Neural cell (in vitro differentiated cells): ENCODE measurements at regions not wholly inside any gene's neighbourhood (a gene's known extent, or its start where the extent isn't known, plus 50 kb on each side); places are given as distances from the start of the nearest gene placed in this dataset.

Source experiments
- H2AFZ ChIP-seq: fragments of 200-600, 300-800 bp; sonication (generic), shearing (Covaris generic); 2 replicates; pipeline ENCODE4 v1.6.0; 2014; ENCODE audit warnings: low read depth, mild to moderate bottlenecking, antibody characterized with exemption, low read length, moderate library complexity
- H3F3A ChIP-seq: fragments of 200-600 bp; shearing (Covaris generic); 2 replicates; pipeline ENCODE4 v1.6.1; 2016; ENCODE audit warnings: mild to moderate bottlenecking, moderate library complexity, mixed read lengths, antibody characterized with exemption, low read length; ENCODE audit not compliant: insufficient read depth, poor library complexity, severe bottlenecking
- H3K27ac ChIP-seq: fragments of 200-600, 300-800 bp; sonication (generic), shearing (Covaris generic); 2 replicates; pipeline ENCODE4 v1.5.1; 2014; ENCODE audit warnings: mild to moderate bottlenecking, low read length, moderate library complexity
- H3K27me3 ChIP-seq: fragments of 300-800, 200-600 bp; sonication (generic), shearing (Covaris generic); 2 replicates; pipeline ENCODE4 v1.6.0; 2014; ENCODE audit warnings: mild to moderate bottlenecking, low read depth, low read length, moderate library complexity; ENCODE audit not compliant: insufficient read depth
- H3K36me3 ChIP-seq: fragments of 300-800, 200-600 bp; sonication (generic), shearing (Covaris generic); 2 replicates; pipeline ENCODE4 v1.5.1; 2014; ENCODE audit warnings: mild to moderate bottlenecking, antibody characterized with exemption, low read length, moderate library complexity; ENCODE audit not compliant: insufficient read depth
- H3K4me2 ChIP-seq: fragments of 300-800, 200-600 bp; sonication (generic), shearing (Covaris generic); 2 replicates; pipeline ENCODE4 v1.6.0; 2014; ENCODE audit warnings: mild to moderate bottlenecking, low read length
- H3K4me3 ChIP-seq: fragments of 300-800, 200-600 bp; sonication (generic), shearing (Covaris generic); 2 replicates; pipeline ENCODE4 v1.5.1; 2014; ENCODE audit warnings: mild to moderate bottlenecking, low read length, moderate library complexity
- H3K79me2 ChIP-seq: fragments of 200-600 bp; shearing (Covaris generic); replicated peaks from 2 replicates; pipeline ENCODE4 v1.6.0; 2014; ENCODE audit warnings: mild to moderate bottlenecking, low read length, moderate library complexity; ENCODE audit not compliant: insufficient read depth
- H3K9ac ChIP-seq: fragments of 300-800, 200-600 bp; sonication (generic), shearing (Covaris generic); 2 replicates; pipeline ENCODE4 v1.6.1; 2016; ENCODE audit warnings: mild to moderate bottlenecking, low read length, mixed read lengths
- H3K9me2 ChIP-seq: fragments of 200-600 bp; shearing (Covaris generic); 2 replicates; pipeline ENCODE4 v1.6.1; 2016; ENCODE audit warnings: mild to moderate bottlenecking, low read length, mixed read lengths; ENCODE audit not compliant: insufficient read depth
- H3K9me3 ChIP-seq: fragments of 200-600, 300-800 bp; sonication (generic), shearing (Covaris generic); 2 replicates; pipeline ENCODE4 v1.6.1; 2016; ENCODE audit warnings: mild to moderate bottlenecking, mixed run types, low read length, moderate library complexity, mixed read lengths
- H4K20me1 ChIP-seq: fragments of 200-600 bp; shearing (Covaris generic); 2 replicates; pipeline ENCODE4 v1.6.1; 2016; ENCODE audit warnings: mild to moderate bottlenecking, mixed run types; ENCODE audit not compliant: insufficient read depth
- EP300 ChIP-seq: fragments of 450-650 bp; conservative IDR thresholded peaks from 2 replicates; pipeline ENCODE4 v1.6.1; 2014; ENCODE audit warnings: antibody characterized with exemption, mild to moderate bottlenecking, moderate library complexity; ENCODE audit not compliant: poor library complexity, severe bottlenecking
- EZH2 ChIP-seq: fragments of 200-600, 300-800 bp; shearing (Covaris generic), sonication (generic); IDR thresholded peaks from 2 replicates; pipeline ENCODE4 v1.6.1; 2014; ENCODE audit warnings: antibody characterized with exemption, low read length, borderline replicate concordance, mild to moderate bottlenecking; ENCODE audit not compliant: insufficient read depth, poor library complexity, severe bottlenecking
- MXI1 ChIP-seq: fragments of 450-650 bp; conservative IDR thresholded peaks from 2 replicates; pipeline ENCODE4 v1.6.1; 2014; ENCODE audit warnings: antibody characterized with exemption, mild to moderate bottlenecking; ENCODE audit not compliant: poor library complexity, severe bottlenecking
- POLR2AphosphoS5 ChIP-seq: IDR thresholded peaks from 2 replicates; pipeline ENCODE4 v1.6.1; 2012
- RAD21 ChIP-seq: fragments of 450-650 bp; conservative IDR thresholded peaks from 2 replicates; pipeline ENCODE4 v1.6.1; 2014; ENCODE audit warnings: antibody characterized with exemption, mild to moderate bottlenecking, moderate library complexity
- SMC3 ChIP-seq: fragments of 450-650 bp; conservative IDR thresholded peaks from 2 replicates; pipeline ENCODE4 v1.6.1; 2014; ENCODE audit warnings: antibody characterized with exemption, mild to moderate bottlenecking, moderate library complexity; ENCODE audit not compliant: poor library complexity
- TAF1 ChIP-seq: IDR thresholded peaks from 2 replicates; pipeline ENCODE4 v1.6.1; 2012; ENCODE audit warnings: low read depth
- TF ChIP-seq, protein P1 (sequence below): IDR thresholded peaks from 2 replicates; pipeline ENCODE4 v1.6.1; 2012; ENCODE audit warnings: borderline replicate concordance
- TF ChIP-seq, protein P2 (sequence below): fragments of 450-650 bp; IDR thresholded peaks from 2 replicates; pipeline ENCODE4 v1.5.1; 2014; ENCODE audit warnings: antibody characterized with exemption, mild to moderate bottlenecking, moderate library complexity; ENCODE audit not compliant: poor library complexity, severe bottlenecking

DNA sequence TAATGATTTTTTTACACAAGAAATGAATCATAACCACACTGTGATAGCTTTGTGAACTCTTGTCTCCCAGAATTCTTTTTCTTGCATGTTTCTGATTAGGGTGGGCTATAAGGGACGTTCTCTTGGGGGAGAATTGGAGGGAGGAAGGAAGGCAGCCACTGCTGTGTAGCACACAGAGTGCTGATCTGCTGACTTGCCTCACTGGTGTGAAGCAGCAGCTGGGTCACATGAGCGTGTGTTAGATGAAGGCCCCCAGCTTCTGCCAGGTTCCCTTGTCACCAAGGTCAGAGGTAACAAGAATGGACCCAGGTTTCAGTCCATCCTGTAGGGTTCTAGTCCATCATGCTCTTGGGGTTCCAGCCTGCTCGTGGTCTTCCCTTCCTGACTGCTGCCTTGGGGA, 107.4 kb upstream of the GLI2 start:
- Histone ChIP-seq H3K36me3 (no peaks in the 10 kb centered on the region), H3K9me3 (peaks cover 5% of the 10 kb centered on the region), H4K20me1 (no peaks in the 10 kb centered on the region), H3K4me2 (no peak overlapping the region), H2AFZ (no peak overlapping the region), H3K9ac (no peak overlapping the region), H3K27me3 (no peaks in the 10 kb centered on the region), H3K9me2 (no peaks in the 10 kb centered on the region), H3K4me3 (no peak overlapping the region), H3K79me2 (no peaks in the 10 kb centered on the region), H3K27ac (no peak overlapping the region), H3F3A (no peaks in the 10 kb centered on the region)
- no peak for TF ChIP-seq RAD21
- TF ChIP-seq TAF1: no peak
- TF ChIP-seq SMC3: no peak
- TF ChIP-seq, protein P1, sequence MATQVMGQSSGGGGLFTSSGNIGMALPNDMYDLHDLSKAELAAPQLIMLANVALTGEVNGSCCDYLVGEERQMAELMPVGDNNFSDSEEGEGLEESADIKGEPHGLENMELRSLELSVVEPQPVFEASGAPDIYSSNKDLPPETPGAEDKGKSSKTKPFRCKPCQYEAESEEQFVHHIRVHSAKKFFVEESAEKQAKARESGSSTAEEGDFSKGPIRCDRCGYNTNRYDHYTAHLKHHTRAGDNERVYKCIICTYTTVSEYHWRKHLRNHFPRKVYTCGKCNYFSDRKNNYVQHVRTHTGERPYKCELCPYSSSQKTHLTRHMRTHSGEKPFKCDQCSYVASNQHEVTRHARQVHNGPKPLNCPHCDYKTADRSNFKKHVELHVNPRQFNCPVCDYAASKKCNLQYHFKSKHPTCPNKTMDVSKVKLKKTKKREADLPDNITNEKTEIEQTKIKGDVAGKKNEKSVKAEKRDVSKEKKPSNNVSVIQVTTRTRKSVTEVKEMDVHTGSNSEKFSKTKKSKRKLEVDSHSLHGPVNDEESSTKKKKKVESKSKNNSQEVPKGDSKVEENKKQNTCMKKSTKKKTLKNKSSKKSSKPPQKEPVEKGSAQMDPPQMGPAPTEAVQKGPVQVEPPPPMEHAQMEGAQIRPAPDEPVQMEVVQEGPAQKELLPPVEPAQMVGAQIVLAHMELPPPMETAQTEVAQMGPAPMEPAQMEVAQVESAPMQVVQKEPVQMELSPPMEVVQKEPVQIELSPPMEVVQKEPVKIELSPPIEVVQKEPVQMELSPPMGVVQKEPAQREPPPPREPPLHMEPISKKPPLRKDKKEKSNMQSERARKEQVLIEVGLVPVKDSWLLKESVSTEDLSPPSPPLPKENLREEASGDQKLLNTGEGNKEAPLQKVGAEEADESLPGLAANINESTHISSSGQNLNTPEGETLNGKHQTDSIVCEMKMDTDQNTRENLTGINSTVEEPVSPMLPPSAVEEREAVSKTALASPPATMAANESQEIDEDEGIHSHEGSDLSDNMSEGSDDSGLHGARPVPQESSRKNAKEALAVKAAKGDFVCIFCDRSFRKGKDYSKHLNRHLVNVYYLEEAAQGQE: no peak
- TF ChIP-seq POLR2AphosphoS5: no peak
- no peak for TF ChIP-seq MXI1
- TF ChIP-seq, protein P2, sequence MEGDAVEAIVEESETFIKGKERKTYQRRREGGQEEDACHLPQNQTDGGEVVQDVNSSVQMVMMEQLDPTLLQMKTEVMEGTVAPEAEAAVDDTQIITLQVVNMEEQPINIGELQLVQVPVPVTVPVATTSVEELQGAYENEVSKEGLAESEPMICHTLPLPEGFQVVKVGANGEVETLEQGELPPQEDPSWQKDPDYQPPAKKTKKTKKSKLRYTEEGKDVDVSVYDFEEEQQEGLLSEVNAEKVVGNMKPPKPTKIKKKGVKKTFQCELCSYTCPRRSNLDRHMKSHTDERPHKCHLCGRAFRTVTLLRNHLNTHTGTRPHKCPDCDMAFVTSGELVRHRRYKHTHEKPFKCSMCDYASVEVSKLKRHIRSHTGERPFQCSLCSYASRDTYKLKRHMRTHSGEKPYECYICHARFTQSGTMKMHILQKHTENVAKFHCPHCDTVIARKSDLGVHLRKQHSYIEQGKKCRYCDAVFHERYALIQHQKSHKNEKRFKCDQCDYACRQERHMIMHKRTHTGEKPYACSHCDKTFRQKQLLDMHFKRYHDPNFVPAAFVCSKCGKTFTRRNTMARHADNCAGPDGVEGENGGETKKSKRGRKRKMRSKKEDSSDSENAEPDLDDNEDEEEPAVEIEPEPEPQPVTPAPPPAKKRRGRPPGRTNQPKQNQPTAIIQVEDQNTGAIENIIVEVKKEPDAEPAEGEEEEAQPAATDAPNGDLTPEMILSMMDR: no peak
- no peak for TF ChIP-seq EZH2
- no peak for TF ChIP-seq EP300

DNA sequence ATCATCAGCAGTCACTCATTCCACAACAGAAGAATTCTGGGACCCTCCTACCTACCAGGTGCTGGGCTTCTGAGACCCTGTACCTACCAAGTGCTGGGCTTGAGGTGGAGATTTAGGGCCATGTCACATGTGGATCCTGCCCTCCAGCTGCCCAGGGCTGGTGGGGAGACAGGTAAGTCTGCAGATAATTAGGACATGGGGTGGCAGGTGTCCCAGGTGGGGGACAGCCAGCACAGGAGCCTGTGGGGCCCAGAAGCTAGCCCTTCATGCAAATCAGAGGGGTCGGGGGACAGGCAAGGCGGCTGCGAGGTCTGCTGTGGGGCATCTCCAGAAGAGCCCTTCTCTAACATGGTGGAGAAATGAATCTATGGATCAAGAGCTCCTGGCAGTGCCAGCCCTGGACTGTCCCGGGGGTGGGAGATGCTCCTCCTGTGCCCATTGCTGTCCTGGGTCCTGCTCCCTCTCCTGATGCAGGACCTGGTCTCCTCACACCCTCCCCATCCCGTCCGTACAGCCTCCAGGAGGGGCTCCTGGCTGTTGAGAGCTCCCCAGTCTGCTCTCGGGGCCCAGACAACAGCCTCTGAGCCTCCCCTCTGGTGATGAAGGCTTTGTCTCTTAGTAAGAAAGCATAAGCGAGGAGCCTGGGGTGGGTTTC, 106.3 kb upstream of the GLI2 start:
- Histone ChIP-seq H2AFZ (no peak overlapping the region), H4K20me1 (no peaks in the 10 kb centered on the region)
- no peak for TF ChIP-seq EP300

More for the DNA sequence above, 106.3 kb upstream of the GLI2 start:
- Histone ChIP-seq H3K27me3 (no peaks in the 10 kb centered on the region), H3K4me2 (no peak overlapping the region), H3K9me2 (no peaks in the 10 kb centered on the region), H3K36me3 (no peaks in the 10 kb centered on the region), H3K79me2 (no peaks in the 10 kb centered on the region), H3K9ac (no peak overlapping the region), H3K9me3 (peaks cover 5% of the 10 kb centered on the region), H3K27ac (no peak overlapping the region), H3K4me3 (no peak overlapping the region), H3F3A (no peaks in the 10 kb centered on the region)
